ENCODE measurements at regions not wholly inside any gene's neighbourhood (a gene's known extent, or its start where the extent isn't known, plus 50 kb on each side); places are given as distances from the start of the nearest gene placed in this dataset.

- Histone ChIP-seq H3K9me3 (ENCODE audit: insufficient read depth, low read depth, low read length) (no peaks in the 10 kb centered on the region), H3K9ac (ENCODE audit: low read length) (no peak overlapping the region), H3K4me2 (ENCODE audit: low read length) (no peak overlapping the region), H3K27me3 (ENCODE audit: insufficient read depth, low read length) (no peaks in the 10 kb centered on the region), H3K4me1 (ENCODE audit: insufficient read depth, low read length) (peaks cover 3% of the 10 kb centered on the region), H3K27ac (ENCODE audit: low read depth, low read length) (no peak overlapping the region), H4K20me1 (ENCODE audit: insufficient read depth, low read length) (no peaks in the 10 kb centered on the region), H3K36me3 (ENCODE audit: insufficient read depth, low read length) (no peaks in the 10 kb centered on the region), H2AFZ (ENCODE audit: low read depth, low read length) (no peak overlapping the region), H3K4me3 (ENCODE audit: insufficient read depth, low read depth, low read length) (no peak overlapping the region), H3K79me2 (ENCODE audit: insufficient read depth, low read length) (no peaks in the 10 kb centered on the region)
- no peak for FAIRE-seq
- Mint-ChIP-seq H3K27me3 (ENCODE audit: low read depth, unreplicated experiment) (peaks cover 21% of the 10 kb centered on the region), H3K27ac (ENCODE audit: unreplicated experiment) (no peak overlapping the region), H3K9me3 (ENCODE audit: unreplicated experiment) (peaks cover 2% of the 10 kb centered on the region), H3K36me3 (ENCODE audit: low read depth, unreplicated experiment) (no peaks in the 10 kb centered on the region), H3K4me3 (ENCODE audit: unreplicated experiment) (no peak overlapping the region), H3K4me1 (ENCODE audit: low read depth, unreplicated experiment) (peaks cover 3% of the 10 kb centered on the region)
- DNase-seq (ENCODE audit: low read depth) = no peak
- TF ChIP-seq, protein P1, sequence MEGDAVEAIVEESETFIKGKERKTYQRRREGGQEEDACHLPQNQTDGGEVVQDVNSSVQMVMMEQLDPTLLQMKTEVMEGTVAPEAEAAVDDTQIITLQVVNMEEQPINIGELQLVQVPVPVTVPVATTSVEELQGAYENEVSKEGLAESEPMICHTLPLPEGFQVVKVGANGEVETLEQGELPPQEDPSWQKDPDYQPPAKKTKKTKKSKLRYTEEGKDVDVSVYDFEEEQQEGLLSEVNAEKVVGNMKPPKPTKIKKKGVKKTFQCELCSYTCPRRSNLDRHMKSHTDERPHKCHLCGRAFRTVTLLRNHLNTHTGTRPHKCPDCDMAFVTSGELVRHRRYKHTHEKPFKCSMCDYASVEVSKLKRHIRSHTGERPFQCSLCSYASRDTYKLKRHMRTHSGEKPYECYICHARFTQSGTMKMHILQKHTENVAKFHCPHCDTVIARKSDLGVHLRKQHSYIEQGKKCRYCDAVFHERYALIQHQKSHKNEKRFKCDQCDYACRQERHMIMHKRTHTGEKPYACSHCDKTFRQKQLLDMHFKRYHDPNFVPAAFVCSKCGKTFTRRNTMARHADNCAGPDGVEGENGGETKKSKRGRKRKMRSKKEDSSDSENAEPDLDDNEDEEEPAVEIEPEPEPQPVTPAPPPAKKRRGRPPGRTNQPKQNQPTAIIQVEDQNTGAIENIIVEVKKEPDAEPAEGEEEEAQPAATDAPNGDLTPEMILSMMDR (IDR thresholded peaks at IDR 0.05; ENCODE audit: insufficient read depth, low read depth, low read length) = no peak
- TF ChIP-seq EZH2 (IDR thresholded peaks at IDR 0.05; ENCODE audit: insufficient read depth, low read length) = no peak
Measured at GRCh38 chr2:175730050-175730449, 272.0 kb downstream of the LNPK start.

GRCh38 chr2:175729049-175729706 lies 272.9 kb downstream of the LNPK start:
- Histone ChIP-seq H3K79me2 (ENCODE audit: insufficient read depth, low read length) (no peaks in the 10 kb centered on the region), H3K27ac (ENCODE audit: low read depth, low read length) (no peak overlapping the region), H3K36me3 (ENCODE audit: insufficient read depth, low read length) (no peaks in the 10 kb centered on the region), H4K20me1 (ENCODE audit: insufficient read depth, low read length) (no peaks in the 10 kb centered on the region), H3K9me3 (ENCODE audit: insufficient read depth, low read depth, low read length) (no peaks in the 10 kb centered on the region), H3K4me1 (ENCODE audit: insufficient read depth, low read length) (peaks cover 3% of the 10 kb centered on the region), H3K27me3 (ENCODE audit: insufficient read depth, low read length) (no peaks in the 10 kb centered on the region), H3K4me3 (ENCODE audit: insufficient read depth, low read depth, low read length) (no peak overlapping the region), H3K4me2 (ENCODE audit: low read length) (no peak overlapping the region), H2AFZ (ENCODE audit: low read depth, low read length) (no peak overlapping the region), H3K9ac (ENCODE audit: low read length) (no peak overlapping the region)
- H3K4me3 Mint-ChIP-seq (ENCODE audit: unreplicated experiment) = no peak overlapping the region
- DNase-seq (ENCODE audit: low read depth) = no peak
- H3K4me1 Mint-ChIP-seq (ENCODE audit: low read depth, unreplicated experiment) = peaks cover 3% of the 10 kb centered on the region
- no peak overlapping the region for H3K27ac Mint-ChIP-seq (ENCODE audit: unreplicated experiment)
- TF ChIP-seq, protein P1 (IDR thresholded peaks at IDR 0.05; ENCODE audit: insufficient read depth, low read depth, low read length) = no peak
- TF ChIP-seq EZH2 (IDR thresholded peaks at IDR 0.05; ENCODE audit: insufficient read depth, low read length) = no peak
- H3K36me3 Mint-ChIP-seq (ENCODE audit: low read depth, unreplicated experiment) = no peaks in the 10 kb centered on the region
- FAIRE-seq = no peak
- H3K27me3 Mint-ChIP-seq (ENCODE audit: low read depth, unreplicated experiment) = peaks cover 14% of the 10 kb centered on the region
- H3K9me3 Mint-ChIP-seq (ENCODE audit: unreplicated experiment) = peaks cover 2% of the 10 kb centered on the region

GRCh38 chr2:175728032-175728431 lies 274.0 kb downstream of the LNPK start:
- Mint-ChIP-seq H3K36me3 (ENCODE audit: low read depth, unreplicated experiment) (no peaks in the 10 kb centered on the region), H3K27me3 (ENCODE audit: low read depth, unreplicated experiment) (peaks cover 9% of the 10 kb centered on the region), H3K9me3 (ENCODE audit: unreplicated experiment) (peaks cover 2% of the 10 kb centered on the region), H3K4me3 (ENCODE audit: unreplicated experiment) (no peak overlapping the region), H3K27ac (ENCODE audit: unreplicated experiment) (no peak overlapping the region), H3K4me1 (ENCODE audit: low read depth, unreplicated experiment) (peaks cover 3% of the 10 kb centered on the region)
- Histone ChIP-seq H3K4me1 (ENCODE audit: insufficient read depth, low read length) (peaks cover 3% of the 10 kb centered on the region), H3K27ac (ENCODE audit: low read depth, low read length) (no peak overlapping the region), H2AFZ (ENCODE audit: low read depth, low read length) (no peak overlapping the region), H4K20me1 (ENCODE audit: insufficient read depth, low read length) (no peaks in the 10 kb centered on the region), H3K79me2 (ENCODE audit: insufficient read depth, low read length) (no peaks in the 10 kb centered on the region), H3K36me3 (ENCODE audit: insufficient read depth, low read length) (no peaks in the 10 kb centered on the region), H3K4me2 (ENCODE audit: low read length) (no peak overlapping the region), H3K4me3 (ENCODE audit: insufficient read depth, low read depth, low read length) (no peak overlapping the region), H3K9ac (ENCODE audit: low read length) (no peak overlapping the region), H3K9me3 (ENCODE audit: insufficient read depth, low read depth, low read length) (no peaks in the 10 kb centered on the region), H3K27me3 (ENCODE audit: insufficient read depth, low read length) (no peaks in the 10 kb centered on the region)
- DNase-seq (ENCODE audit: low read depth) (no peak), FAIRE-seq (no peak)
- no peak for TF ChIP-seq EZH2 (IDR thresholded peaks at IDR 0.05; ENCODE audit: insufficient read depth, low read length)
- TF ChIP-seq, protein P1 (IDR thresholded peaks at IDR 0.05; ENCODE audit: insufficient read depth, low read depth, low read length) = no peak
